Lower leg skin (tissue), 3 donors: ENCODE measurements at regions not wholly inside any gene's neighbourhood (a gene's known extent, or its start where the extent isn't known, plus 50 kb on each side); places are given as distances from the start of the nearest gene placed in this dataset.

ENCODE experiments used
- CTCF ChIP-seq, 3 donors: fragments of 450-650 bp; IDR thresholded peaks; one replicate each; pipeline ENCODE4 v1.5.1; 2016; ENCODE audit warnings: antibody characterized with exemption in 3 of 3, mild to moderate bottlenecking in 3 of 3, moderate library complexity in 2 of 3
- POLR2A ChIP-seq, 2 donors: fragments of 450-650 bp; IDR thresholded peaks; one replicate each; pipeline ENCODE4 v1.6.1; 2016 to 2017; ENCODE audit warnings: antibody characterized with exemption in 2 of 2, mild to moderate bottlenecking in 1 of 2, moderate library complexity in 1 of 2

DNA sequence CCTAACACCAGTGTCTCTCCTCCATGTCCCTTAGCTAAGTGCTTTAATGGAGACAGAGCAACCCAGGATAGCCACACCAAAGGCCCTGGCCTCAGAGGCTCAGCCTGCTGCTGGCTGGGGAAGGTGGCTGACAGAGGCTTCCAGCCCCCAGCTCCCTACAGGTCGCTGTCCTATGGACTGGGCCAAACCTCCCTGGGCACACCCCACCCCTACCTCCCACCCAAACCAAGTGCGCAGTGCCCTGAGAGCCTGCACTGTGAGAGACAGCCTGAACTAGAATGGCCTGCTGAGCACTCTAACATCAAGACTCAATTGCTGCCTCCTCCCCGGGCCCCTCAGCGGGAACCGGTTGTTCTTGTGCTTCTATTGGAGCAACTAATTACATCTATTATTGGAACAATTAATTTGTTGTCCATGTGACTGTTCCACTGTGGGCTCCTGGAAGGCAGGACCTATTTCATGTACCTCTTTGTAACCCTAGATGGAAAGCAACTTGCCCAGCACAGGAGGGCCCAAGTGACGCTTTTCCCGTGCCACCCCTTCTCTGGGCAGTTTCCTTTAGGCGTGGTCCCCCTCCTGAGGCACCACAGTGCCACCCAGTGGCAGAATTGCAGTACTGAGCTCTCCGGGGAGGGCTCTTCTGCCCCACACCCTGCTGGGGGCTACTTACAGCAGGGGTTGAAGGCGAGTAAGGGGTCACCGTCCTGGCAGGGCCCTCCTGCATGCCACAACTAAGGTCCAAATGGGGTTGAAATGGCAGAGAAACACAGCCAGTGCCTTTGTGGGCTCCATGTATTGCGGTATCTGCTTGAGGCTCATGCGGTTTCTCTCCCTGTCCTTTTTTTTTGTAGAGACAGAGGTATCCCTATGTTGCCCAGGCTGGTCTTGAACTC, 63.7 kb upstream of the WAPL start:
- TF ChIP-seq CTCF (IDR thresholded peaks at IDR 0.05) (no peak), POLR2A (IDR thresholded peaks at IDR 0.05) (no peak)
